ENCODE measurements at regions not wholly inside any gene's neighbourhood (a gene's known extent, or its start where the extent isn't known, plus 50 kb on each side); places are given as distances from the start of the nearest gene placed in this dataset.

GRCh38 chr5:67374378-67374777 lies 177.8 kb upstream of the CD180 start:
- H3K4me3 ChIP-seq (ENCODE audit: control extremely low read depth in 1 of 5, extremely low read depth in 1 of 5, insufficient read depth in 1 of 5, low read depth in 2 of 5, low read length in 4 of 5), result no peak overlapping the region
- H3K9me3 ChIP-seq (ENCODE audit: control extremely low read depth in 1 of 3, control insufficient read depth in 2 of 3, insufficient read depth in 1 of 3, low read length in 2 of 3), result no peaks in the 10 kb centered on the region
- POLR2A ChIA-PET, result no interaction called here
- H4K20me1 ChIP-seq (ENCODE audit: control insufficient read depth, insufficient read depth, low read length, poor library complexity, severe bottlenecking), result no peaks in the 10 kb centered on the region
- Mint-ChIP-seq H3K4me3 (no peak overlapping the region), H3K27ac (no peak overlapping the region), H3K27me3 (peaks cover 7% of the 10 kb centered on the region), H3K9me3 (ENCODE audit: insufficient read depth) (no peaks in the 10 kb centered on the region), H3K4me1 (no peaks in the 10 kb centered on the region)
- intact Hi-C loops (cut with micrococcal nuclease), result no loop called here
- CTCF ChIA-PET, result no interaction called here
- H3K79me2 ChIP-seq (ENCODE audit: control insufficient read depth, insufficient read depth, low read length), result no peaks in the 10 kb centered on the region
- no CpG with 5 or more reads among the region's 2 CpGs for WGBS (ENCODE audit: insufficient coverage)
- H3K4me2 ChIP-seq (replicated peaks; ENCODE audit: low read depth, low read length, poor library complexity, severe bottlenecking), result no peak overlapping the region
- DNase-seq (no peak), ATAC-seq (ENCODE audit: low read depth) (no peak)
- H3K4me1 ChIP-seq (ENCODE audit: control insufficient read depth in 2 of 2, insufficient read depth in 2 of 2, low read length in 2 of 2), result no peaks in the 10 kb centered on the region
- no peak overlapping the region for H2AFZ ChIP-seq (ENCODE audit: insufficient read depth, low read depth, low read length, poor library complexity, severe bottlenecking)
- no peak overlapping the region for H3K9ac ChIP-seq (ENCODE audit: low read length)
- no peaks in the 10 kb centered on the region for H3K27me3 ChIP-seq (replicated peaks in 1 of 4; ENCODE audit: control extremely low read depth in 1 of 4, control insufficient read depth in 3 of 4, insufficient read depth in 4 of 4, low read length in 3 of 4)
- H3K36me3 ChIP-seq (replicated peaks in 1 of 2; ENCODE audit: control extremely low read depth in 1 of 2, control insufficient read depth in 1 of 2, extremely low read depth in 1 of 2, insufficient read depth in 2 of 2, low read length in 1 of 2), result no peaks in the 10 kb centered on the region
- TF ChIP-seq CTCF (IDR thresholded peaks at IDR 0.05) (no peak), EZH2 (IDR thresholded peaks at IDR 0.05; ENCODE audit: borderline replicate concordance, insufficient read depth, low read depth, low read length, poor library complexity, severe bottlenecking) (no peak)
- no peak overlapping the region for H3K27ac ChIP-seq (ENCODE audit: low read length in 2 of 2)

GRCh38 chr5:67373518-67373917 lies 176.9 kb upstream of the CD180 start:
- H3K4me2 ChIP-seq (replicated peaks; ENCODE audit: low read depth, low read length, poor library complexity, severe bottlenecking), result no peak overlapping the region
- intact Hi-C loops (cut with micrococcal nuclease), result no loop called here
- H2AFZ ChIP-seq (ENCODE audit: insufficient read depth, low read depth, low read length, poor library complexity, severe bottlenecking), result no peak overlapping the region
- H3K27me3 ChIP-seq (replicated peaks in 1 of 4; ENCODE audit: control extremely low read depth in 1 of 4, control insufficient read depth in 3 of 4, insufficient read depth in 4 of 4, low read length in 3 of 4), result no peaks in the 10 kb centered on the region
- 100% methylated on average over 1 of the region's 1 CpG for WGBS (ENCODE audit: insufficient coverage)
- H4K20me1 ChIP-seq (ENCODE audit: control insufficient read depth, insufficient read depth, low read length, poor library complexity, severe bottlenecking), result no peaks in the 10 kb centered on the region
- Mint-ChIP-seq H3K4me3 (no peak overlapping the region), H3K27ac (no peak overlapping the region), H3K27me3 (peaks cover 7% of the 10 kb centered on the region), H3K4me1 (no peaks in the 10 kb centered on the region), H3K9me3 (ENCODE audit: insufficient read depth) (no peaks in the 10 kb centered on the region)
- POLR2A ChIA-PET, result no interaction called here
- CTCF ChIA-PET, result no interaction called here
- H3K27ac ChIP-seq (ENCODE audit: low read length in 2 of 2), result no peak overlapping the region
- no peak for DNase-seq
- no peaks in the 10 kb centered on the region for H3K79me2 ChIP-seq (ENCODE audit: control insufficient read depth, insufficient read depth, low read length)
- H3K9ac ChIP-seq (ENCODE audit: low read length), result no peak overlapping the region
- no peaks in the 10 kb centered on the region for H3K9me3 ChIP-seq (ENCODE audit: control extremely low read depth in 1 of 3, control insufficient read depth in 2 of 3, insufficient read depth in 1 of 3, low read length in 2 of 3)
- no peaks in the 10 kb centered on the region for H3K36me3 ChIP-seq (replicated peaks in 1 of 2; ENCODE audit: control extremely low read depth in 1 of 2, control insufficient read depth in 1 of 2, extremely low read depth in 1 of 2, insufficient read depth in 2 of 2, low read length in 1 of 2)
- TF ChIP-seq EZH2 (IDR thresholded peaks at IDR 0.05; ENCODE audit: borderline replicate concordance, insufficient read depth, low read depth, low read length, poor library complexity, severe bottlenecking) (no peak), CTCF (IDR thresholded peaks at IDR 0.05) (no peak)
- H3K4me1 ChIP-seq (ENCODE audit: control insufficient read depth in 2 of 2, insufficient read depth in 2 of 2, low read length in 2 of 2), result no peaks in the 10 kb centered on the region
- ATAC-seq (ENCODE audit: low read depth), result no peak
- H3K4me3 ChIP-seq (ENCODE audit: control extremely low read depth in 1 of 5, extremely low read depth in 1 of 5, insufficient read depth in 1 of 5, low read depth in 2 of 5, low read length in 4 of 5), result no peak overlapping the region

All from B cell (primary cell).